ENCODE measurements at regions not wholly inside any gene's neighbourhood (a gene's known extent, or its start where the extent isn't known, plus 50 kb on each side); places are given as distances from the start of the nearest gene placed in this dataset.
"Not testable (repeated sequence)": the region's sequence is repeated elsewhere in the genome, so short reads cannot be mapped to it uniquely, and the experiment has no call there.

DNA sequence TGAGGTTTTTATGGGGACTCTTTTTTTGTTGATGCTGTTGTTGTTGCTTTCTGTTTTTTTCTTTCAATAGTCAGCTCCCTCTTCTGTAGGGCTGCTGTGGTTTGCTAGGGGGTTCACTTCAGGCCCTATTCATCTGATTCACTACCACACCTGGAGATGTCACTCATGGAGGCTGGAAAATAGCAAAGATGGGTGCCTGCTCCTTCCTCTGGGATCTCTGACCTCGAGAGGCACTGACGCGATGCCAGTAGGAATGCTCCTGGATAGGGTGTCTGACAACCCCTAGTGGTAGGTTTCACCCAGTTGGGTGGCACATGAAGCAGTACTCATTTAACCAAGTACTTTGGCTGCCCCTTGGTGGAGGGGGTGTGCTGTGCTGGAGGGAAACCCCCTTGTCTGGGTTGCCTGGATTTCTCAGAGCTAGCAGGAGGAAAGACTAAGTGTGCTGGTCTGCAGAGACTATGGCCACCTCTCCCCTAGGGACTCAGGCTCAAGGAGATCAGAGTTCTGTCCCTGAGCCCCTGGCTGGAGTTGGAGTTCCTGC lies 745.5 kb downstream of the TMTC2 start:
- Mint-ChIP-seq H3K27me3 (no peaks in the 10 kb centered on the region), H3K27ac (no peak overlapping the region), H3K4me3 (no peak overlapping the region), H3K4me1 (no peaks in the 10 kb centered on the region), H3K36me3 (ENCODE audit: low read depth) (no peaks in the 10 kb centered on the region)
- no peaks in the 10 kb centered on the region for H3K9me3 ChIP-seq (ENCODE audit: control insufficient read depth, low read length, poor library complexity, severe bottlenecking)
- DNase-seq (no peak), ATAC-seq (no peak)

GRCh38 chr12:83427586-83428136 lies 741.0 kb downstream of the TMTC2 start:
- ATAC-seq: not testable (repeated sequence)

GRCh38 chr12:83414981-83415380 lies 728.3 kb downstream of the TMTC2 start:
- H3K27me3 Mint-ChIP-seq: no peaks in the 10 kb centered on the region
- H3K27ac Mint-ChIP-seq: no peak overlapping the region
- H3K36me3 Mint-ChIP-seq (ENCODE audit: low read depth): no peaks in the 10 kb centered on the region
- H3K4me1 Mint-ChIP-seq: no peaks in the 10 kb centered on the region
- H3K9me3 ChIP-seq (ENCODE audit: control insufficient read depth, low read length, poor library complexity, severe bottlenecking): no peaks in the 10 kb centered on the region
- no peak for ATAC-seq
- DNase-seq: no peak
- no peak overlapping the region for H3K4me3 Mint-ChIP-seq

More at GRCh38 chr12:83427586-83428136, 741.0 kb downstream of the TMTC2 start:
- not testable (repeated sequence) for H3K9me3 ChIP-seq (ENCODE audit: control insufficient read depth, low read length, poor library complexity, severe bottlenecking); H3K4me1 Mint-ChIP-seq; H3K27ac Mint-ChIP-seq; H3K27me3 Mint-ChIP-seq; DNase-seq; H3K36me3 Mint-ChIP-seq (ENCODE audit: low read depth); H3K4me3 Mint-ChIP-seq

DNA sequence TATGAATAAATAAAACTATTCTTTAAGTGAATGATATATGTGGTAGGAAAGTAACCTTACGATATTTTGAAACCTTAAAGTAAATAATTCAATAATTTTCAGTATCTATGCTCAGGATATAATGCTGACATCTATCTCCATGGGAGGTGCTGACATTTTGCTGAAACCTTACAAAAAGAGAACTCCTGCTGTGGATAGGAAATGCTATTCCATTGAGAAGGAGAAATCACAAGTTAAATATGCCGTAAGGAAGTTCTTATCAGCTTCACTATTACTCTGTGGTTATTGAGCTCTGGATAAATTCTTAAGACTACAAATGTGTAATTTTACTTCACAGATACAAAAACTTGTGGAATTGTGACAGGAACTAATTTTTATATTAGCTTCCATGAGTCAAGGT lies 722.1 kb downstream of the TMTC2 start:
- Mint-ChIP-seq H3K4me3 (no peak overlapping the region), H3K4me1 (no peaks in the 10 kb centered on the region), H3K27ac (no peak overlapping the region), H3K36me3 (ENCODE audit: low read depth) (no peaks in the 10 kb centered on the region), H3K27me3 (no peaks in the 10 kb centered on the region)
- H3K9me3 ChIP-seq (ENCODE audit: control insufficient read depth, low read length, poor library complexity, severe bottlenecking): no peaks in the 10 kb centered on the region
- no peak for ATAC-seq
- no peak for DNase-seq

DNA sequence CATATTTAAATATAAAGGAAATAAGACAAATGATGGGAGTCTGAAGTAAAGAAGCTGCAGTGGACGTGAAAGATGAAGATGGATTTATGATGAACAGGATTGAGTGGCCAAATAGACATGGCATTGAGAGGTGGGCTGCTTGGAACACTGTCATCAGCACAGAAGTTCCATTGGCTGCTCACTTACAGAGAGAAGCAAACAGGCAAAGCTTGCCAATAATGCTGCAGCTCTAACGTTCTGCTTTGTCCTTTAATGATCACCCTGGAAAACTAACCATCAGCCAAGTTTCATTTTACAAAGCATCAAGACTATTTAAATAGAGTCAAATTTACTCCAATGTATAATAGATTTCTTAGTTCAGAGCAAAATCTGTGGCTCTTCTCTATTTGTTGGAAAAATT lies 721.4 kb downstream of the TMTC2 start:
- ATAC-seq: no peak
- H3K27me3 Mint-ChIP-seq: no peaks in the 10 kb centered on the region
- no peaks in the 10 kb centered on the region for H3K4me1 Mint-ChIP-seq
- H3K36me3 Mint-ChIP-seq (ENCODE audit: low read depth): no peaks in the 10 kb centered on the region
- H3K4me3 Mint-ChIP-seq: no peak overlapping the region
- DNase-seq: no peak
- H3K9me3 ChIP-seq (ENCODE audit: control insufficient read depth, low read length, poor library complexity, severe bottlenecking): no peaks in the 10 kb centered on the region
- no peak overlapping the region for H3K27ac Mint-ChIP-seq

GRCh38 chr12:83404521-83404920 lies 717.8 kb downstream of the TMTC2 start:
- H3K4me1 Mint-ChIP-seq: no peaks in the 10 kb centered on the region
- no peak for DNase-seq
- no peaks in the 10 kb centered on the region for H3K36me3 Mint-ChIP-seq (ENCODE audit: low read depth)
- H3K9me3 ChIP-seq (ENCODE audit: control insufficient read depth, low read length, poor library complexity, severe bottlenecking): no peaks in the 10 kb centered on the region
- no peak for ATAC-seq
- H3K27me3 Mint-ChIP-seq: no peaks in the 10 kb centered on the region
- no peak overlapping the region for H3K27ac Mint-ChIP-seq
- no peak overlapping the region for H3K4me3 Mint-ChIP-seq

DNA sequence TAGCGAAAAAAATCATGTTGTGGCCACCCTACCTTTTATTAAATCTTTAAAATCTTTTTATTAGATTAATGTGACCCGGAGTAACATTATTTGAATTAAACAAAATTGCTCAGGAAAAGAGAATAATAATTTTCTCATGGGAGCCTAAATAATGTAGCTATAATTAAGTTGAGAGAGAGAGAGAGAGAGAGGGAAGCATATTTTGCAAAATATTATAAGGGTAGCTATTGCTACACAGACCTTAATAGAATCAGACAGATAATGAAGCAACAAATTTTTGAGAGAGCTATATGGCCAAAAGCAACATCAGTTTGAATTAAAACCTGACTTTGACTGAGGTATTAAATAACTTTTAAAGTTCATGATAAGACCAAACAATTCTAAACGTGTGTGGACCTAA lies 703.5 kb downstream of the TMTC2 start:
- Mint-ChIP-seq H3K4me3 (no peak overlapping the region), H3K27me3 (peaks cover 13% of the 10 kb centered on the region)

GRCh38 chr12:83389237-83389996 lies 702.7 kb downstream of the TMTC2 start:
- DNase-seq: no peak
- H3K4me3 Mint-ChIP-seq: no peak overlapping the region
- H3K4me1 Mint-ChIP-seq: no peaks in the 10 kb centered on the region
- H3K36me3 Mint-ChIP-seq (ENCODE audit: low read depth): no peaks in the 10 kb centered on the region
- H3K27ac Mint-ChIP-seq: no peak overlapping the region
- no peak for ATAC-seq
- peaks cover 13% of the 10 kb centered on the region for H3K27me3 Mint-ChIP-seq
- H3K9me3 ChIP-seq (ENCODE audit: control insufficient read depth, low read length, poor library complexity, severe bottlenecking): no peaks in the 10 kb centered on the region

More for the DNA sequence above, 703.5 kb downstream of the TMTC2 start:
- Mint-ChIP-seq H3K27ac (no peak overlapping the region), H3K36me3 (ENCODE audit: low read depth) (no peaks in the 10 kb centered on the region), H3K4me1 (no peaks in the 10 kb centered on the region)
- H3K9me3 ChIP-seq (ENCODE audit: control insufficient read depth, low read length, poor library complexity, severe bottlenecking): no peaks in the 10 kb centered on the region
- DNase-seq (no peak), ATAC-seq (no peak)

DNA sequence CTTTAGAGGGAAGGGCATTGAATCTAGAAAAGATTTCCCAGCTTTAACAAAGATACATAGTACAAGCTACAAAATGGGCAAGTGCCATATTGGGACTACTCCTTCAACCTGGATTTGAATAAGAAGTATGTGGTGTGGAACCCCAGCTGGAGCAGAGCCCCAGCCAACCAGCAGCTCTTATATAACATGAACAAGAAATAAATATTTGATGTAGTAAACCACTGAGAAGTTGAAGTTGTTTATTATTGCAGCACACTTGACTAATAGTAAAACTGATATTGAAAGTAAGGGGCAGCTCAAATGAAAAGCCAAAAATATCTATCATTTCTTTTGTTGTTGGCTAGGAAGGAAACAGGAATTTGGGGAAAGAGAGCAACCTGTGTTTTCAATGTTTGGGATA lies 701.8 kb downstream of the TMTC2 start:
- no peak overlapping the region for H3K4me3 Mint-ChIP-seq
- H3K9me3 ChIP-seq (ENCODE audit: control insufficient read depth, low read length, poor library complexity, severe bottlenecking): no peaks in the 10 kb centered on the region
- ATAC-seq: no peak
- DNase-seq: no peak
- H3K27ac Mint-ChIP-seq: no peak overlapping the region
- peaks cover 13% of the 10 kb centered on the region for H3K27me3 Mint-ChIP-seq
- H3K36me3 Mint-ChIP-seq (ENCODE audit: low read depth): no peaks in the 10 kb centered on the region
- H3K4me1 Mint-ChIP-seq: no peaks in the 10 kb centered on the region

DNA sequence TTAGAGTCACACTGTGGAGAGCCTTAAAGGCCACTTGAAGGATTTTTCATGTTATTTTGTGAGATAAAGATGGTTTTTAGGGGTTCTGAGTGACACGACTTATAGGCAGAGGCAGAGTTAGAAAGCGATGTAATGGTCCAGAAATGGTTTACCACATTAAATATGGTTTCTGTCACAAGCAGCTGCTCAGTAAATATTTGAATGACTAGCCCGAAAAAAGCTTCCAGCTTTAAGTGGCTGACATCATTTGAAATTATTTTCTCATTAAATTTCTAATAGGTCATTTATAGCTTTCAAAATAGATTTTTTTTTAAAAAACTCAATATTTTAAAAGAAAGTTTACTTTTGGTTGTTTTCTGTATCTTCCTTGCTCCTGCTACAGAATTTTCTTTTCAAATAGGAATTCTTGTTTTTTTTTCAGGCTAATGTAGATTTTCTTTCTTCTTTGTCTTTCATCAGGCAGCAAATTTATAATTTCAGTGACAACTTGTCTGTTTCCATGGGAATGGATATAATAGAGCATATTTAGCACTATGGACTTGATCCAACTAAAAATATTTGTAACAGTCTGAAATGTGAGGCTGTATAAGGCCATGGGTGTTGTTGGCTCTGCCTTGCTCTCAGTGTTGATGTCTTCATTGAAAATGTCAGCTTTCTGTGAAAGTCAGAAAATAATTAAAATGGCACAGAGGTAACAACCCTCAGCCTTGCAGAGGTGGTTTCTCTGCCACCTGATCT lies 700.0 kb downstream of the TMTC2 start:
- Mint-ChIP-seq H3K4me3 (no peak overlapping the region), H3K4me1 (no peaks in the 10 kb centered on the region), H3K36me3 (ENCODE audit: low read depth) (no peaks in the 10 kb centered on the region), H3K27ac (no peak overlapping the region), H3K27me3 (peaks cover 13% of the 10 kb centered on the region)
- ATAC-seq (no peak), DNase-seq (no peak)
- no peaks in the 10 kb centered on the region for H3K9me3 ChIP-seq (ENCODE audit: control insufficient read depth, low read length, poor library complexity, severe bottlenecking)

GRCh38 chr12:83378186-83378727 lies 691.6 kb downstream of the TMTC2 start:
- ATAC-seq (no peak), DNase-seq (no peak)
- Mint-ChIP-seq H3K4me3 (no peak overlapping the region), H3K36me3 (ENCODE audit: low read depth) (no peaks in the 10 kb centered on the region), H3K27ac (no peak overlapping the region), H3K4me1 (no peaks in the 10 kb centered on the region), H3K27me3 (no peaks in the 10 kb centered on the region)
- H3K9me3 ChIP-seq (ENCODE audit: control insufficient read depth, low read length, poor library complexity, severe bottlenecking): no peaks in the 10 kb centered on the region

DNA sequence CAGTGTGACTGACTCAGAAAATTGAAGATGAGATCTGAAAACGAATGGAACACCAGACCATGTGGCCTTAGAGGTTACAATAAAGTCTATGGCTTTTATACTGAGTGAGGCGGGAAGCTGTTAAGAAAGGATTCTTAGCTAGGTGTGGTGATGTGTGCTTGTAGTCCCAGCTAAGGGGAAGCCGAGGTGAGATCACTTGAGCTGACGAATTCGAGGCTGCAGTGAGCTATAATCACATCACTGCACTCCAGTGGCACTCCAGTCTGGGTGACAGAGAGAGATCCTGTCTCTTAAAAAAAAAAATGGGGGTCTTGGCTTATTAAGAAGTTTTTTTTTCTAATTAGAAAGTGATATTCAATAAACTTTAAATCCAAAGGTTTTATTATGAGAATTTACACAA lies 678.6 kb downstream of the TMTC2 start:
- no peaks in the 10 kb centered on the region for H3K36me3 Mint-ChIP-seq (ENCODE audit: low read depth)
- H3K9me3 ChIP-seq (ENCODE audit: control insufficient read depth, low read length, poor library complexity, severe bottlenecking): no peaks in the 10 kb centered on the region
- no peak overlapping the region for H3K4me3 Mint-ChIP-seq
- H3K27me3 Mint-ChIP-seq: no peaks in the 10 kb centered on the region
- no peak overlapping the region for H3K27ac Mint-ChIP-seq
- no peak for DNase-seq
- ATAC-seq: no peak
- H3K4me1 Mint-ChIP-seq: no peaks in the 10 kb centered on the region

DNA sequence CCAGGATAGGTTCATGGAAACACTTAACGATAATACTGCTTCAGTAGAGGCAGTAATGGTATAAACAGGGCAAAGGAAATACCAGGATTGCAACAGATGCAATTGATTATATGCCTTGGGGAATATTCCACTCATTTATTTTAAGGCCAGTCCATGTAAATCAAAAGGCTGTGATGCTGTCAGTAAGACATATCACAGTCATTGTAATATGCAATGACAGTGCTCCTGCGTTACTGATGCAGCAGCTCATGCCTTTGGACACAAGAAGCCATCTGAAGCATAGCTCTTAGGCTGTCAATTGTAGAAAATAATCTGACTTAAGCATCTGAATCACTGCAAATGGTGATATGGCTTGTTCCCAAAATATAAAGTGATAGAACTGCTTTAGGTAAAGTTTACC lies 674.8 kb downstream of the TMTC2 start:
- no peaks in the 10 kb centered on the region for H3K4me1 Mint-ChIP-seq
- no peaks in the 10 kb centered on the region for H3K27me3 Mint-ChIP-seq
- H3K9me3 ChIP-seq (ENCODE audit: control insufficient read depth, low read length, poor library complexity, severe bottlenecking): no peaks in the 10 kb centered on the region
- no peak overlapping the region for H3K27ac Mint-ChIP-seq
- no peak for ATAC-seq
- H3K36me3 Mint-ChIP-seq (ENCODE audit: low read depth): no peaks in the 10 kb centered on the region
- no peak for DNase-seq
- no peak overlapping the region for H3K4me3 Mint-ChIP-seq

Data from T-helper 17 cell (primary cell).